Aorta (tissue), 5 donors: ENCODE measurements at regions not wholly inside any gene's neighbourhood (a gene's known extent, or its start where the extent isn't known, plus 50 kb on each side); places are given as distances from the start of the nearest gene placed in this dataset.

Source experiments
- ATAC-seq: fragments of 200-7000 bp; cut with Tn5 transposase; one replicate; pipeline ENCODE4 v1.9.1; 2022; ENCODE audit warnings: moderate library complexity; ENCODE audit not compliant: low FRiP score
- DNase-seq, 2 donors: peaks; one replicate each; pipeline ENCODE4 v3.0.0-alpha.2; 2020
- H3K27ac ChIP-seq, 2 donors: one replicate each; pipeline ENCODE4 v1.5.1; 2013; ENCODE audit warnings: low read length in 2 of 2, mild to moderate bottlenecking in 2 of 2, moderate library complexity in 2 of 2, control low read depth in 1 of 2, inconsistent platforms in 1 of 2, low read depth in 1 of 2
- H3K27me3 ChIP-seq, 2 donors: one replicate each; pipeline ENCODE4 v1.6.1; 2013; ENCODE audit warnings: control low read depth in 1 of 2, low read length in 1 of 2, mild to moderate bottlenecking in 1 of 2, moderate library complexity in 1 of 2; ENCODE audit not compliant: insufficient read depth in 2 of 2, control insufficient read depth in 1 of 2
- H3K36me3 ChIP-seq, 2 donors: one replicate each; pipeline ENCODE4 v1.6.1; 2013; ENCODE audit warnings: control low read depth in 1 of 2, low read length in 1 of 2, mild to moderate bottlenecking in 1 of 2; ENCODE audit not compliant: insufficient read depth in 2 of 2, control insufficient read depth in 1 of 2
- H3K4me1 ChIP-seq, 2 donors: one replicate each; pipeline ENCODE4 v1.6.1; 2013; ENCODE audit warnings: low read length in 2 of 2, control low read depth in 1 of 2, mild to moderate bottlenecking in 1 of 2, moderate library complexity in 1 of 2; ENCODE audit not compliant: insufficient read depth in 2 of 2, control insufficient read depth in 1 of 2
- H3K4me3 ChIP-seq, 2 donors: one replicate each; pipeline ENCODE4 v1.5.1; 2013; ENCODE audit warnings: low read length in 2 of 2, control low read depth in 1 of 2, mild to moderate bottlenecking in 1 of 2
- H3K9me3 ChIP-seq: one replicate; pipeline ENCODE4 v1.6.1; 2013; ENCODE audit warnings: mild to moderate bottlenecking, low read length; ENCODE audit not compliant: control insufficient read depth
- WGBS, 2 donors: extraction: QIAGEN DNeasy Blood & Tissue Kit; methylation state at CpG; one replicate each; pipeline ENCODE4 v1.1.7; 2013; 5-methylcytosine and 5-hydroxymethylcytosine counted together
- intact Hi-C, 2 donors: fragments of 100-400 bp; cut with DNase I; formaldehyde crosslinking; loops; one replicate each; pipeline versions ENCODE4 v1.14.2 to v1.15.0; 2022
- donor health status: healthy with polysubstance abuse.
- donor health status: Bipolar disorder and iron deficiency.
- donor health status: DM: no; HTN: no; CAD: no.
- donor health status: DM: no; HTN: no; CAD: no.
- donor health status: DM: yes; HTN: yes; CAD: no.

- H3K27ac ChIP-seq = no peak overlapping the region
- no peaks in the 10 kb centered on the region for H3K36me3 ChIP-seq
- no peak overlapping the region for H3K4me3 ChIP-seq
- intact Hi-C loops = no loop called here
- no peaks in the 10 kb centered on the region for H3K9me3 ChIP-seq
- H3K27me3 ChIP-seq = no peaks in the 10 kb centered on the region
- no peak for ATAC-seq
- DNase-seq = peak; percentile 14 to 55
- WGBS, 2 donors = 88 to 90% methylated on average over 8 of the region's 8 CpGs
- no peaks in the 10 kb centered on the region for H3K4me1 ChIP-seq
Observed at GRCh38 chr22:48495751-48496080, 1332.0 kb downstream of the BRD1 start.

- DNase-seq (peak; percentile 38 to 61), ATAC-seq (no peak)
- WGBS, 2 donors = 73 to 83% methylated on average over 17 to 20 of the region's 20 CpGs
- H3K27ac ChIP-seq = no peak overlapping the region
- H3K9me3 ChIP-seq = no peaks in the 10 kb centered on the region
- no peak overlapping the region for H3K4me3 ChIP-seq
- intact Hi-C loops = no loop called here
- no peaks in the 10 kb centered on the region for H3K27me3 ChIP-seq
- H3K36me3 ChIP-seq = no peaks in the 10 kb centered on the region
- no peaks in the 10 kb centered on the region for H3K4me1 ChIP-seq
Observed at GRCh38 chr22:48494968-48495750, 1332.5 kb downstream of the BRD1 start.

- peak; percentile 28 to 52 for DNase-seq
- H3K4me1 ChIP-seq = no peaks in the 10 kb centered on the region
- intact Hi-C loops = no loop called here
- H3K36me3 ChIP-seq = no peaks in the 10 kb centered on the region
- H3K4me3 ChIP-seq = no peak overlapping the region
- no peak for ATAC-seq
- no peaks in the 10 kb centered on the region for H3K9me3 ChIP-seq
- no peaks in the 10 kb centered on the region for H3K27me3 ChIP-seq
- no peak overlapping the region for H3K27ac ChIP-seq
- 75 to 77% methylated on average over 21 of the region's 21 CpGs for WGBS, 2 donors
Observed at GRCh38 chr22:48494256-48494967, 1333.3 kb downstream of the BRD1 start.

GRCh38 chr22:48493733-48494132 is 1333.9 kb downstream of the BRD1 start:
- Histone ChIP-seq H3K27ac (no peak overlapping the region), H3K36me3 (no peaks in the 10 kb centered on the region), H3K27me3 (no peaks in the 10 kb centered on the region), H3K4me3 (no peak overlapping the region), H3K9me3 (no peaks in the 10 kb centered on the region), H3K4me1 (no peaks in the 10 kb centered on the region)
- whole genome bisulfite sequencing, 2 donors = 57 to 68% methylated on average over 6 of the region's 6 CpGs
- intact Hi-C loops = no loop called here
- ATAC-seq (no peak), DNase-seq (peak; percentile 8 to 27)

GRCh38 chr22:48492366-48493320 is 1335.0 kb downstream of the BRD1 start:
- Histone ChIP-seq H3K27me3 (no peaks in the 10 kb centered on the region), H3K9me3 (no peaks in the 10 kb centered on the region), H3K27ac (no peak overlapping the region), H3K4me3 (no peak overlapping the region), H3K4me1 (no peaks in the 10 kb centered on the region), H3K36me3 (no peaks in the 10 kb centered on the region)
- intact Hi-C loops = no loop called here
- peak; percentile 57 to 64 for DNase-seq
- WGBS, 2 donors = 34 to 35% methylated on average over 19 of the region's 19 CpGs
- peak; percentile 71 for ATAC-seq

GRCh38 chr22:48491451-48491941 is 1336.2 kb downstream of the BRD1 start:
- DNase-seq = peak; percentile 29 to 63

GRCh38 chr22:48490500-48491411 is 1336.9 kb downstream of the BRD1 start:
- ATAC-seq (no peak), DNase-seq (peak; percentile 21 to 67)
- intact Hi-C loops = no loop called here

More at GRCh38 chr22:48491451-48491941, 1336.2 kb downstream of the BRD1 start:
- Histone ChIP-seq H3K27ac (no peak overlapping the region), H3K36me3 (no peaks in the 10 kb centered on the region), H3K9me3 (no peaks in the 10 kb centered on the region), H3K4me3 (no peak overlapping the region), H3K4me1 (no peaks in the 10 kb centered on the region), H3K27me3 (no peaks in the 10 kb centered on the region)
- ATAC-seq = no peak
- intact Hi-C loops = no loop called here
- WGBS, 2 donors = 21 to 24% methylated on average over 19 of the region's 19 CpGs

More at GRCh38 chr22:48490500-48491411, 1336.9 kb downstream of the BRD1 start:
- no peaks in the 10 kb centered on the region for H3K9me3 ChIP-seq
- no peaks in the 10 kb centered on the region for H3K4me1 ChIP-seq
- H3K27me3 ChIP-seq = no peaks in the 10 kb centered on the region
- H3K36me3 ChIP-seq = no peaks in the 10 kb centered on the region
- WGBS, 2 donors = 1 to 2% methylated on average over 34 to 51 of the region's 51 CpGs
- no peak overlapping the region for H3K4me3 ChIP-seq
- no peak overlapping the region for H3K27ac ChIP-seq
